SK-N-SH (cell line): ENCODE measurements at regions not wholly inside any gene's neighbourhood (a gene's known extent, or its start where the extent isn't known, plus 50 kb on each side); places are given as distances from the start of the nearest gene placed in this dataset.

Source experiments
- CTCF ChIA-PET: fragments of 300-600, 350-600 bp; formaldehyde crosslinking; extraction: SDS; loops from one replicate; lab custom pipeline; 2021; lab: Yijun Ruan, JAX
- POLR2A ChIA-PET: fragments of 350-600 bp; sonication (Branson Sonifier 250); formaldehyde crosslinking; extraction: SDS; loops from one replicate; lab custom pipeline; 2020; ENCODE audit warnings: antibody characterized with exemption, inconsistent platforms; lab: Yijun Ruan, JAX
- DNase-seq: peaks from one replicate; pipeline ENCODE4 v3.0.0; 2012
- H2AFZ ChIP-seq: fragments of 200-600 bp; sonication (generic); 2 replicates; pipeline ENCODE4 v1.8.1; 2016; ENCODE audit warnings: antibody characterized with exemption, mild to moderate bottlenecking, low read depth
- H3F3A ChIP-seq: fragments of 200-600 bp; sonication (generic); replicated peaks from 2 replicates; pipeline ENCODE3; 2016; ENCODE audit warnings: antibody characterized with exemption, mild to moderate bottlenecking; ENCODE audit not compliant: insufficient read depth
- H3K27ac ChIP-seq, 2 experiments: fragments of 200-500 bp in 1 of 2; fragments of 200-600 bp in 1 of 2; sonication (Bioruptor generic) in 1 of 2; sonication (generic), shearing (Covaris generic) in 1 of 2; 2 replicates each; pipeline versions ENCODE4 v1.5.1 to v1.6.1; 2014 to 2016; ENCODE audit warnings: low read depth in 2 of 2, inconsistent platforms in 1 of 2, low read length in 1 of 2, mild to moderate bottlenecking in 1 of 2, mixed read lengths in 1 of 2
- H3K27me3 ChIP-seq: fragments of 200-600 bp; sonication (generic), shearing (Covaris generic); 2 replicates; pipeline ENCODE4 v1.6.1; 2016; ENCODE audit warnings: mixed run types; ENCODE audit not compliant: insufficient read depth
- H3K36me3 ChIP-seq, 2 experiments: fragments of 200-500 bp in 1 of 2; fragments of 200-600 bp in 1 of 2; sonication (Bioruptor generic) in 1 of 2; sonication (generic) in 1 of 2; replicated peaks in 1 of 2; 2 replicates each; pipeline versions ENCODE3 to v1.5.1; 2014 to 2016; ENCODE audit warnings: low read length in 1 of 2, mild to moderate bottlenecking in 1 of 2; ENCODE audit not compliant: insufficient read depth in 2 of 2, control insufficient read depth in 1 of 2
- H3K4me1 ChIP-seq, 2 experiments: fragments of 200-500 bp in 1 of 2; fragments of 200-600 bp in 1 of 2; sonication (Bioruptor generic) in 1 of 2; sonication (generic), shearing (Covaris generic) in 1 of 2; 2 replicates each; pipeline versions ENCODE4 v1.5.1 to v1.6.1; 2014 to 2016; ENCODE audit warnings: low read depth in 1 of 2, low read length in 1 of 2, mixed run types in 1 of 2; ENCODE audit not compliant: insufficient read depth in 2 of 2, control insufficient read depth in 1 of 2
- H3K4me2 ChIP-seq: fragments of 200-600 bp; sonication (generic), shearing (Covaris generic); 2 replicates; pipeline ENCODE4 v1.6.1; 2017; ENCODE audit warnings: mixed run types
- H3K4me3 ChIP-seq, 2 experiments: fragments of 200-500 bp in 1 of 2; fragments of 200-600 bp in 1 of 2; sonication (Bioruptor generic) in 1 of 2; sonication (generic), shearing (Covaris generic) in 1 of 2; 2 replicates each; pipeline versions ENCODE4 v1.5.1 to v1.8.1; 2014 to 2016; ENCODE audit warnings: low read depth in 2 of 2, inconsistent platforms in 1 of 2, low read length in 1 of 2, mild to moderate bottlenecking in 1 of 2, mixed read lengths in 1 of 2, moderate library complexity in 1 of 2
- H3K79me2 ChIP-seq: fragments of 200-600 bp; sonication (generic); 2 replicates; pipeline ENCODE4 v1.8.1; 2017; ENCODE audit warnings: mild to moderate bottlenecking; ENCODE audit not compliant: insufficient read depth
- H3K9ac ChIP-seq: fragments of 200-600 bp; sonication (generic); 2 replicates; pipeline ENCODE4 v1.6.1; 2017; ENCODE audit warnings: mixed run types
- H3K9me2 ChIP-seq: fragments of 200-600 bp; sonication (generic); 2 replicates; pipeline ENCODE4 v1.6.1; 2017; ENCODE audit warnings: mixed run types
- H3K9me3 ChIP-seq: fragments of 200-600 bp; sonication (generic); 2 replicates; pipeline ENCODE4 v1.6.1; 2017; ENCODE audit warnings: mixed run types, mild to moderate bottlenecking, moderate library complexity
- H4K20me1 ChIP-seq: fragments of 200-600 bp; sonication (generic); 2 replicates; pipeline ENCODE4 v1.6.1; 2017; ENCODE audit warnings: mild to moderate bottlenecking, mixed run types; ENCODE audit not compliant: insufficient read depth
- CHD2 ChIP-seq: fragments of 150-350 bp; IDR thresholded peaks from 2 replicates; pipeline ENCODE4 v1.6.1; 2018; ENCODE audit warnings: low read length; ENCODE audit not compliant: partially characterized antibody
- EP300 ChIP-seq, 2 experiments: IDR thresholded peaks; 2 replicates each; pipeline versions ENCODE4 v1.4.0 to v1.6.1; 2012; ENCODE audit warnings: borderline replicate concordance in 1 of 2, low read depth in 1 of 2, low read length in 1 of 2
- EZH2phosphoT487 ChIP-seq: fragments of 200-600 bp; sonication (generic); IDR thresholded peaks from 2 replicates; pipeline ENCODE4 v1.6.1; 2017; ENCODE audit warnings: low read depth, mixed run types, mild to moderate bottlenecking, antibody characterized with exemption, moderate library complexity, borderline replicate concordance
- FOSL2 ChIP-seq: IDR thresholded peaks from 2 replicates; pipeline ENCODE4 v1.4.0; 2012; ENCODE audit warnings: low read depth, mild to moderate bottlenecking, moderate library complexity, borderline replicate concordance
- FOXJ3 ChIP-seq: sonication (generic); formaldehyde crosslinking; IDR thresholded peaks from 2 replicates; pipeline ENCODE4 v1.5.1; 2020; ENCODE audit warnings: mild to moderate bottlenecking, missing genetic modification reagents
- FOXM1 ChIP-seq: IDR thresholded peaks from 2 replicates; pipeline ENCODE4 v1.4.0; 2012; ENCODE audit warnings: low read depth, mild to moderate bottlenecking
- MEF2A ChIP-seq: IDR thresholded peaks from 2 replicates; pipeline ENCODE4 v1.4.0; 2012; ENCODE audit warnings: low read depth, borderline replicate concordance
- MXI1 ChIP-seq: IDR thresholded peaks from 2 replicates; pipeline ENCODE4 v1.6.1; 2012; ENCODE audit warnings: mild to moderate bottlenecking, low read depth, low read length, improper control_type of control experiment
- NFIC ChIP-seq: IDR thresholded peaks from 2 replicates; pipeline ENCODE4 v1.4.0; 2012; ENCODE audit warnings: borderline replicate concordance
- NRF1 ChIP-seq: IDR thresholded peaks from 2 replicates; pipeline ENCODE4 v1.6.1; 2012; ENCODE audit warnings: low read depth, mild to moderate bottlenecking, low read length
- POLR2AphosphoS5 ChIP-seq: IDR thresholded peaks from 2 replicates; pipeline ENCODE4 v1.6.1; 2012; ENCODE audit warnings: low read depth, low read length
- RAD21 ChIP-seq: IDR thresholded peaks from 2 replicates; pipeline ENCODE4 v1.6.1; 2012; ENCODE audit warnings: mild to moderate bottlenecking, low read length
- RFX5 ChIP-seq: IDR thresholded peaks from 2 replicates; pipeline ENCODE4 v1.6.1; 2012; ENCODE audit warnings: mild to moderate bottlenecking, improper control_type of control experiment, low read length
- RXRA ChIP-seq: IDR thresholded peaks from 2 replicates; pipeline ENCODE4 v1.4.0; 2012; ENCODE audit warnings: low read depth, mild to moderate bottlenecking, borderline replicate concordance
- SIN3A ChIP-seq: IDR thresholded peaks from 2 replicates; pipeline ENCODE4 v1.6.1; 2012; ENCODE audit warnings: low read depth, mild to moderate bottlenecking, low read length, moderate library complexity, borderline replicate concordance
- SMC3 ChIP-seq: IDR thresholded peaks from 2 replicates; pipeline ENCODE4 v1.6.1; 2012; ENCODE audit warnings: low read depth, low read length, improper control_type of control experiment
- TAF1 ChIP-seq: IDR thresholded peaks from 2 replicates; pipeline ENCODE4 v1.6.1; 2012; ENCODE audit warnings: low read depth, mild to moderate bottlenecking, low read length, moderate library complexity, borderline replicate concordance
- YY1 ChIP-seq: IDR thresholded peaks from 2 replicates; pipeline ENCODE4 v1.4.0; 2012; ENCODE audit warnings: low read depth, mild to moderate bottlenecking
- WGBS: methylation state at CpG from one replicate; pipeline ENCODE4 v1.1.6; 2017; ENCODE audit warnings: low lambda C conversion rate; 5-methylcytosine and 5-hydroxymethylcytosine counted together
- TF ChIP-seq, protein P1 (sequence below): fragments of 150-350 bp; IDR thresholded peaks from 2 replicates; pipeline ENCODE4 v1.6.1; 2016; ENCODE audit warnings: mild to moderate bottlenecking, low read depth, low read length
- TF ChIP-seq, protein P2 (sequence below): IDR thresholded peaks from 2 replicates; pipeline ENCODE4 v1.4.0; 2012; ENCODE audit warnings: low read depth
- TF ChIP-seq, protein P3 (sequence below): fragments of 150-350 bp; IDR thresholded peaks from 2 replicates; pipeline ENCODE4 v1.6.1; 2017; ENCODE audit warnings: antibody characterized with exemption, low read length, low read depth, borderline replicate concordance
- TF ChIP-seq, protein P4 (sequence below): IDR thresholded peaks from 2 replicates; pipeline ENCODE4 v1.4.0; 2012; ENCODE audit warnings: low read depth, borderline replicate concordance

DNA sequence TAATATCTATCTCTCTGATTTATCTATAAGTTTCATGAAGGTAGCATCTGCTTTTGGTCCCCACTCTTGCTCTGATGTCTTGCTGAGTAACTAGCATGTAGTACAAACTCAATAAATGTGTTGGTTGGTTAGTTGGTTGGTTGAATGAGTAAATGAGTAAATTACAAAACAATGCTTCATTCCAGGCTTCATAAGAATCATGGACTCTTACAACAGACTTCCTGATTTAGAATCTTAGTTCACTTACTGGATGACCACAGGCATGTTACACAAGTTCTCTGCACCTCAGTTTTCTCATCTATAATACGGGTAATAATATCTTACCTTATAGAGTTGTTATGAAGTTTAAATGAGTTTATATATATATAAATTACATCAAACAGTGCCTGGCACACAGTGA, 98.6 kb downstream of the ZNF281 start:
- Histone ChIP-seq H3K79me2 (no peaks in the 10 kb centered on the region), H3K9me2 (no peaks in the 10 kb centered on the region), H3K27me3 (no peaks in the 10 kb centered on the region), H4K20me1 (no peaks in the 10 kb centered on the region), H3K27ac (no peak overlapping the region), H3K4me2 (no peak overlapping the region), H3K9me3 (no peaks in the 10 kb centered on the region), H3K9ac (no peak overlapping the region), H3F3A (no peaks in the 10 kb centered on the region), H3K4me3 (no peak overlapping the region), H3K4me1 (no peaks in the 10 kb centered on the region), H2AFZ (no peak overlapping the region), H3K36me3 (no peaks in the 10 kb centered on the region)
- no peak for DNase-seq
- no peak for TF ChIP-seq FOXM1
- no peak for TF ChIP-seq RXRA
- no peak for TF ChIP-seq YY1
- TF ChIP-seq RAD21: no peak
- no peak for TF ChIP-seq SIN3A
- TF ChIP-seq FOXJ3 (CRISPR knock-in tag): no peak
- no peak for TF ChIP-seq CHD2
- no peak for TF ChIP-seq MEF2A
- TF ChIP-seq, protein P1, sequence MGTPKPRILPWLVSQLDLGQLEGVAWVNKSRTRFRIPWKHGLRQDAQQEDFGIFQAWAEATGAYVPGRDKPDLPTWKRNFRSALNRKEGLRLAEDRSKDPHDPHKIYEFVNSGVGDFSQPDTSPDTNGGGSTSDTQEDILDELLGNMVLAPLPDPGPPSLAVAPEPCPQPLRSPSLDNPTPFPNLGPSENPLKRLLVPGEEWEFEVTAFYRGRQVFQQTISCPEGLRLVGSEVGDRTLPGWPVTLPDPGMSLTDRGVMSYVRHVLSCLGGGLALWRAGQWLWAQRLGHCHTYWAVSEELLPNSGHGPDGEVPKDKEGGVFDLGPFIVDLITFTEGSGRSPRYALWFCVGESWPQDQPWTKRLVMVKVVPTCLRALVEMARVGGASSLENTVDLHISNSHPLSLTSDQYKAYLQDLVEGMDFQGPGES: no peak
- TF ChIP-seq, protein P2, sequence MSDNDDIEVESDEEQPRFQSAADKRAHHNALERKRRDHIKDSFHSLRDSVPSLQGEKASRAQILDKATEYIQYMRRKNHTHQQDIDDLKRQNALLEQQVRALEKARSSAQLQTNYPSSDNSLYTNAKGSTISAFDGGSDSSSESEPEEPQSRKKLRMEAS: no peak
- TF ChIP-seq NRF1: no peak
- TF ChIP-seq TAF1: no peak
- TF ChIP-seq POLR2AphosphoS5: no peak
- TF ChIP-seq RFX5: no peak
- 96% methylated on average over 1 of the region's 1 CpG for whole genome bisulfite sequencing
- CTCF ChIA-PET: interaction anchor here (0.6 kb wide), 1 partner anchor 53 kb away, joined by 4 read pairs; no protein-coding TSS in a partner anchor
- POLR2A ChIA-PET: no interaction called here

DNA sequence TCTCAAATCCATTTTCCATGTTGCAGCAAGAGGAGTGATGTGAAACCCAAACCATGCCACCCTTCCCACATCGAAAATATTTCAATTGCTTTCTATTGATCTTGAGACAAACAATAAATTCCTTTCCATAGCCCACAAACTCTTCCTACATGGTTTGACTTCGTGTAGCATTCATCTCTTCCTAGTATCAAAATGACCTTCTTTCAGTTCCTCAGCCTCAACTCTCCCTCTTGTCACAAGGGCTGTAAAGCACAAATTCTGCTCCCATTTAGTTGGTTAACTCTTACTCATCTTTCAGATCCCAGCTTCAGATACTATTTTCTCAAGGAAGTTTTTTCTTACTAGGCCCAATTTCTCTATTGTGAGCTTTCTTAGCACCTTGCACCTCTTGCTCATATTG, 99.0 kb downstream of the ZNF281 start:
- H3K4me3 ChIP-seq: no peak overlapping the region
- no peak overlapping the region for H3K4me2 ChIP-seq
- H3K9ac ChIP-seq: no peak overlapping the region
- WGBS: 64% methylated on average over 2 of the region's 2 CpGs
- DNase-seq: no peak
- H4K20me1 ChIP-seq: no peaks in the 10 kb centered on the region
- H3K4me1 ChIP-seq: no peaks in the 10 kb centered on the region
- H3K27me3 ChIP-seq: no peaks in the 10 kb centered on the region
- no peaks in the 10 kb centered on the region for H3K79me2 ChIP-seq
- no peaks in the 10 kb centered on the region for H3K9me3 ChIP-seq
- no peaks in the 10 kb centered on the region for H3K9me2 ChIP-seq
- no peak overlapping the region for H3K27ac ChIP-seq
- no peaks in the 10 kb centered on the region for H3F3A ChIP-seq
- H2AFZ ChIP-seq: no peak overlapping the region
- POLR2A ChIA-PET: no interaction called here
- TF ChIP-seq EZH2phosphoT487: no peak
- TF ChIP-seq, protein P3, sequence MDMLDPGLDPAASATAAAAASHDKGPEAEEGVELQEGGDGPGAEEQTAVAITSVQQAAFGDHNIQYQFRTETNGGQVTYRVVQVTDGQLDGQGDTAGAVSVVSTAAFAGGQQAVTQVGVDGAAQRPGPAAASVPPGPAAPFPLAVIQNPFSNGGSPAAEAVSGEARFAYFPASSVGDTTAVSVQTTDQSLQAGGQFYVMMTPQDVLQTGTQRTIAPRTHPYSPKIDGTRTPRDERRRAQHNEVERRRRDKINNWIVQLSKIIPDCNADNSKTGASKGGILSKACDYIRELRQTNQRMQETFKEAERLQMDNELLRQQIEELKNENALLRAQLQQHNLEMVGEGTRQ: no peak
- TF ChIP-seq, protein P4, sequence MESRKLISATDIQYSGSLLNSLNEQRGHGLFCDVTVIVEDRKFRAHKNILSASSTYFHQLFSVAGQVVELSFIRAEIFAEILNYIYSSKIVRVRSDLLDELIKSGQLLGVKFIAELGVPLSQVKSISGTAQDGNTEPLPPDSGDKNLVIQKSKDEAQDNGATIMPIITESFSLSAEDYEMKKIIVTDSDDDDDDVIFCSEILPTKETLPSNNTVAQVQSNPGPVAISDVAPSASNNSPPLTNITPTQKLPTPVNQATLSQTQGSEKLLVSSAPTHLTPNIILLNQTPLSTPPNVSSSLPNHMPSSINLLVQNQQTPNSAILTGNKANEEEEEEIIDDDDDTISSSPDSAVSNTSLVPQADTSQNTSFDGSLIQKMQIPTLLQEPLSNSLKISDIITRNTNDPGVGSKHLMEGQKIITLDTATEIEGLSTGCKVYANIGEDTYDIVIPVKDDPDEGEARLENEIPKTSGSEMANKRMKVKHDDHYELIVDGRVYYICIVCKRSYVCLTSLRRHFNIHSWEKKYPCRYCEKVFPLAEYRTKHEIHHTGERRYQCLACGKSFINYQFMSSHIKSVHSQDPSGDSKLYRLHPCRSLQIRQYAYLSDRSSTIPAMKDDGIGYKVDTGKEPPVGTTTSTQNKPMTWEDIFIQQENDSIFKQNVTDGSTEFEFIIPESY: no peak
- no peak for TF ChIP-seq NFIC
- TF ChIP-seq RAD21: no peak
- TF ChIP-seq MXI1: no peak
- no peak for TF ChIP-seq FOSL2
- TF ChIP-seq EP300 (IDR thresholded peaks at IDR 0.05; ENCODE audit: borderline replicate concordance in 1 of 2, low read depth in 1 of 2, low read length in 1 of 2): no peak
- TF ChIP-seq FOXJ3 (CRISPR knock-in tag): no peak
- no peak for TF ChIP-seq SMC3
- TF ChIP-seq RFX5: no peak
- no peak for TF ChIP-seq RXRA
- no peak for TF ChIP-seq POLR2AphosphoS5
- TF ChIP-seq, protein P2: no peak
- TF ChIP-seq, all 33 proteins: peak for 0
- no peaks in the 10 kb centered on the region for H3K36me3 ChIP-seq
- CTCF ChIA-PET: interaction anchor here (0.6 to 0.9 kb wide), 2 partner anchors 11 to 53 kb away, joined by 3 to 4 read pairs; no protein-coding TSS in a partner anchor
